B cell (primary cell): ENCODE measurements at regions not wholly inside any gene's neighbourhood (a gene's known extent, or its start where the extent isn't known, plus 50 kb on each side); places are given as distances from the start of the nearest gene placed in this dataset.

Source experiments
- ATAC-seq: fragments of 200-7000 bp; cut with Tn5 transposase; one replicate; pipeline ENCODE4 v1.10.0; 2021; ENCODE audit warnings: low read depth, mild to moderate bottlenecking, moderate number of reproducible peaks, moderate library complexity
- CTCF ChIA-PET: fragments of 350-600 bp; sonication (Branson Sonifier 250); formaldehyde crosslinking; loops from one replicate; lab custom pipeline; 2021; ENCODE audit warnings: antibody characterized with exemption, inconsistent platforms; lab: Charles Lee
- POLR2A ChIA-PET: fragments of 350-600 bp; sonication (Branson Sonifier 250); formaldehyde crosslinking; loops from one replicate; lab custom pipeline; 2021; ENCODE audit warnings: antibody characterized with exemption; lab: Charles Lee
- DNase-seq: peaks from one replicate; pipeline ENCODE4 v3.0.0; 2013
- H2AFZ ChIP-seq: 2 replicates; pipeline ENCODE4 v1.6.1; 2012; ENCODE audit warnings: mild to moderate bottlenecking, low read depth, low read length; ENCODE audit not compliant: insufficient read depth, poor library complexity, severe bottlenecking
- H3K27ac ChIP-seq, 2 donors: 1 replicate in 1 of 2; 2 replicates in 1 of 2; pipeline ENCODE4 v1.5.1; 2012 to 2013; ENCODE audit warnings: low read length in 2 of 2, mild to moderate bottlenecking in 2 of 2, moderate library complexity in 1 of 2
- H3K27me3 ChIP-seq, 4 experiments: fragments of 200-600 bp in 1 of 4; sonication (generic) in 1 of 4; replicated peaks in 1 of 4; 1 replicate in 2 of 4; 2 replicates in 2 of 4; pipeline versions ENCODE4 v1.6.1 to v1.7.0; 2013 to 2016; ENCODE audit warnings: low read length in 3 of 4, mild to moderate bottlenecking in 2 of 4, mixed read lengths in 1 of 4, moderate library complexity in 1 of 4; ENCODE audit not compliant: insufficient read depth in 4 of 4, control insufficient read depth in 3 of 4; ENCODE audit errors: control extremely low read depth in 1 of 4
- H3K36me3 ChIP-seq, 2 experiments: replicated peaks in 1 of 2; 1 replicate in 1 of 2; 2 replicates in 1 of 2; pipeline versions ENCODE4 v1.6.1 to v1.7.1; 2013; ENCODE audit warnings: low read length in 1 of 2; ENCODE audit not compliant: insufficient read depth in 2 of 2, control insufficient read depth in 1 of 2; ENCODE audit errors: control extremely low read depth in 1 of 2, extremely low read depth in 1 of 2
- H3K4me1 ChIP-seq, 2 donors: fragments of 200-600 bp in 1 of 2; sonication (generic) in 1 of 2; 1 replicate in 1 of 2; 2 replicates in 1 of 2; pipeline versions ENCODE4 v1.5.1 to v1.6.1; 2013 to 2017; ENCODE audit warnings: low read length in 2 of 2; ENCODE audit not compliant: control insufficient read depth in 2 of 2, insufficient read depth in 2 of 2
- H3K4me2 ChIP-seq: replicated peaks from 2 replicates; pipeline ENCODE3; 2012; ENCODE audit warnings: mild to moderate bottlenecking, low read depth, low read length; ENCODE audit not compliant: poor library complexity, severe bottlenecking
- H3K4me3 ChIP-seq, 5 experiments: fragments of 200-600 bp in 1 of 5; sonication (generic) in 1 of 5; 1 replicate in 3 of 5; 2 replicates in 2 of 5; pipeline versions ENCODE4 v1.5.1 to v1.7.0; 2011 to 2016; ENCODE audit warnings: low read length in 4 of 5, mild to moderate bottlenecking in 4 of 5, low read depth in 2 of 5, control low read depth in 1 of 5, moderate library complexity in 1 of 5; ENCODE audit not compliant: insufficient read depth in 1 of 5; ENCODE audit errors: control extremely low read depth in 1 of 5, extremely low read depth in 1 of 5
- H3K79me2 ChIP-seq: fragments of 200-600 bp; sonication (generic); one replicate; pipeline ENCODE4 v1.6.0; 2016; ENCODE audit warnings: low read length; ENCODE audit not compliant: control insufficient read depth, insufficient read depth
- H3K9ac ChIP-seq: fragments of 200-600 bp; sonication (generic); 2 replicates; pipeline ENCODE4 v1.6.1; 2017; ENCODE audit warnings: mild to moderate bottlenecking, low read length, moderate library complexity
- H3K9me3 ChIP-seq, 3 donors: one replicate each; pipeline versions ENCODE4 v1.6.1 to v1.7.1; 2013; ENCODE audit warnings: low read length in 2 of 3; ENCODE audit not compliant: control insufficient read depth in 2 of 3, insufficient read depth in 1 of 3; ENCODE audit errors: control extremely low read depth in 1 of 3
- H4K20me1 ChIP-seq: 2 replicates; pipeline ENCODE4 v1.6.0; 2012; ENCODE audit warnings: mild to moderate bottlenecking, low read length; ENCODE audit not compliant: insufficient read depth, control insufficient read depth, poor library complexity, severe bottlenecking
- H3K27ac Mint-ChIP-seq: one replicate; pipeline ENCODE4 v1.8.0; 2021; ENCODE audit warnings: mixed read lengths
- H3K27me3 Mint-ChIP-seq: one replicate; pipeline ENCODE4 v1.8.0; 2021; ENCODE audit warnings: mixed read lengths
- H3K4me1 Mint-ChIP-seq: one replicate; pipeline ENCODE4 v1.8.0; 2021; ENCODE audit warnings: mixed read lengths
- H3K4me3 Mint-ChIP-seq: one replicate; pipeline ENCODE4 v1.8.0; 2021; ENCODE audit warnings: mixed read lengths
- H3K9me3 Mint-ChIP-seq: one replicate; pipeline ENCODE4 v1.8.0; 2022; ENCODE audit warnings: mixed read lengths; ENCODE audit not compliant: insufficient read depth
- CTCF ChIP-seq: fragments of 200-600 bp; IDR thresholded peaks from one replicate; pipeline ENCODE4 v1.8.0; 2022; ENCODE audit warnings: antibody characterized with exemption, mild to moderate bottlenecking
- EZH2 ChIP-seq: IDR thresholded peaks from 2 replicates; pipeline ENCODE4 v1.6.1; 2012; ENCODE audit warnings: borderline replicate concordance, low read depth, mild to moderate bottlenecking, moderate library complexity, low read length; ENCODE audit not compliant: insufficient read depth, poor library complexity, severe bottlenecking
- WGBS: methylation state at CpG from one replicate; pipeline ENCODE4 v1.1.5; 2013; ENCODE audit warnings: missing lambda C conversion rate; ENCODE audit not compliant: insufficient coverage; 5-methylcytosine and 5-hydroxymethylcytosine counted together
- intact Hi-C: fragments of 100-400 bp; cut with micrococcal nuclease; formaldehyde crosslinking; loops from one replicate; pipeline ENCODE4 v1.10.0; 2022

GRCh38 chr1:168372861-168373371, 92.2 kb downstream of the TBX19 start:
- Histone ChIP-seq H3K27ac (no peak overlapping the region), H3K4me1 (no peaks in the 10 kb centered on the region), H3K4me3 (no peak overlapping the region), H3K36me3 (no peaks in the 10 kb centered on the region), H4K20me1 (no peaks in the 10 kb centered on the region), H3K9me3 (no peaks in the 10 kb centered on the region), H3K4me2 (no peak overlapping the region), H3K79me2 (no peaks in the 10 kb centered on the region), H3K9ac (no peak overlapping the region), H2AFZ (no peak overlapping the region), H3K27me3 (no peaks in the 10 kb centered on the region)
- Mint-ChIP-seq H3K27ac (no peak overlapping the region), H3K4me1 (no peaks in the 10 kb centered on the region), H3K27me3 (peaks cover 5% of the 10 kb centered on the region), H3K9me3 (no peaks in the 10 kb centered on the region), H3K4me3 (no peak overlapping the region)
- intact Hi-C loops: no loop called here
- DNase-seq: no peak
- WGBS: 90% methylated on average over 6 of the region's 7 CpGs
- ChIA-PET CTCF (no interaction called here), POLR2A (no interaction called here)
- ATAC-seq: no peak
- no peak for TF ChIP-seq EZH2

DNA sequence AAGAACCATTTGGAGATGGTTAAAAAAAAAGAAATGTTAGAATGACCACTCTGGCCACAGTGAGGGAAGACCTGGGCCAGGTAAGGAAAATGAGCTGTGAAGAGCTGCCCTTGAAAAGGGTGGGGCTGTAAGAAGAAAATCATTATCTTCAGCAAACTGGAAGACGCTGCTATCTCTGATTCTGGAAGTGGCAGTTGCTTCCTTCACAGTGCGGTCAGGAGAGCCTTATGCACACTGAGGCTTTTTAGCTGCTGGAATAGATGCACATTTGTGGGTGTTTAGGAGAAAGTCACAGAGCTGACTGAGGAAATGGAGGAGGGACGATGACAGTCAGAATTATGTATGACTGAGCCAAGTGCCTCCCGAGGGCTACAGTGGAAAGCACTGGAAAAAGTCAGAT, 91.6 kb downstream of the TBX19 start:
- ChIA-PET CTCF (no interaction called here), POLR2A (no interaction called here)
- WGBS: 74% methylated on average over 4 of the region's 4 CpGs

More for the DNA sequence above, 91.6 kb downstream of the TBX19 start:
- no peak overlapping the region for H3K4me3 Mint-ChIP-seq
- H3K4me1 Mint-ChIP-seq: no peaks in the 10 kb centered on the region
- Histone ChIP-seq H3K9me3 (no peaks in the 10 kb centered on the region), H3K27me3 (no peaks in the 10 kb centered on the region), H3K36me3 (no peaks in the 10 kb centered on the region), H3K27ac (no peak overlapping the region), H4K20me1 (no peaks in the 10 kb centered on the region), H3K9ac (no peak overlapping the region), H3K4me3 (no peak overlapping the region), H2AFZ (no peak overlapping the region), H3K4me1 (no peaks in the 10 kb centered on the region), H3K79me2 (no peaks in the 10 kb centered on the region), H3K4me2 (no peak overlapping the region)
- ATAC-seq (no peak), DNase-seq (no peak)
- no peak for TF ChIP-seq EZH2
- TF ChIP-seq CTCF: no peak
- H3K27ac Mint-ChIP-seq: no peak overlapping the region
- no peaks in the 10 kb centered on the region for H3K9me3 Mint-ChIP-seq
- peaks cover 7% of the 10 kb centered on the region for H3K27me3 Mint-ChIP-seq
- intact Hi-C loops: no loop called here
